ENCODE measurements at regions not wholly inside any gene's neighbourhood (a gene's known extent, or its start where the extent isn't known, plus 50 kb on each side); places are given as distances from the start of the nearest gene placed in this dataset.

DNA sequence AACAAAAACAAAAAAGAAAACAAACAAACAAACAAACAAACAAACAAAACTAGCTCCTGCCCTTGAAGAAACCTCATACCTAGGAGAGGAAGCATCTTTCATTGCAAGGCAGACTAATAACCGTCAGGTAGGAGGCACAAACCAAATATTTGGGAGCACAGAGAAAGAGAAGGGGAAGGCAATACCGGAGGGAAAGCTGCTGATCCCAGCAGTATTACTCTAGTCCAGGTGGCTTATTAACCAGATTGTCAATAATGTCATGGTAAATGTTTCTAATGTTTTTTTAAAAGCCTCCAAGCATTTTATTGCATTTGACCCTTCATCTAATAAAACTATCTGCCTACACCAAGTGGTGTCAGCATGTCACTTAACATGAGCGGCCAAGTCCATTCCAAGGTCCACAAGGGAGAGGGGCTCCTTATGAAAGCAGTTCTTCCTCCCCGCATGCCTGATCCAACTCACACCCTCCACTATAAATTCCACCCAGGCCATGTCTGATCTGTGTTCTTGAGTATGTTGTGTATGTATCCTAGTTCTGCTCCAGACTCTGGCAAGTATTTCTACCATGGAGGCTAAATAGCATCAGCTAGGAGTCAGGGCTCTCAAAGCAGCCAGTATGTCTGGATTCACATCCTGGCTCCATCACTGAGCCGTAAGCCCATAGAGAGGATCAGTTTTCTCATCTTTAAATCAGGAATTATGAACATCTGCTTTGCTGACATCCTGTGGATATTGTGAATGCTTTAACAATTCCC, 208.1 kb upstream of the TENM4 start:
- TF ChIP-seq, protein P1, sequence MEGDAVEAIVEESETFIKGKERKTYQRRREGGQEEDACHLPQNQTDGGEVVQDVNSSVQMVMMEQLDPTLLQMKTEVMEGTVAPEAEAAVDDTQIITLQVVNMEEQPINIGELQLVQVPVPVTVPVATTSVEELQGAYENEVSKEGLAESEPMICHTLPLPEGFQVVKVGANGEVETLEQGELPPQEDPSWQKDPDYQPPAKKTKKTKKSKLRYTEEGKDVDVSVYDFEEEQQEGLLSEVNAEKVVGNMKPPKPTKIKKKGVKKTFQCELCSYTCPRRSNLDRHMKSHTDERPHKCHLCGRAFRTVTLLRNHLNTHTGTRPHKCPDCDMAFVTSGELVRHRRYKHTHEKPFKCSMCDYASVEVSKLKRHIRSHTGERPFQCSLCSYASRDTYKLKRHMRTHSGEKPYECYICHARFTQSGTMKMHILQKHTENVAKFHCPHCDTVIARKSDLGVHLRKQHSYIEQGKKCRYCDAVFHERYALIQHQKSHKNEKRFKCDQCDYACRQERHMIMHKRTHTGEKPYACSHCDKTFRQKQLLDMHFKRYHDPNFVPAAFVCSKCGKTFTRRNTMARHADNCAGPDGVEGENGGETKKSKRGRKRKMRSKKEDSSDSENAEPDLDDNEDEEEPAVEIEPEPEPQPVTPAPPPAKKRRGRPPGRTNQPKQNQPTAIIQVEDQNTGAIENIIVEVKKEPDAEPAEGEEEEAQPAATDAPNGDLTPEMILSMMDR (conservative IDR thresholded peaks at IDR 0.05 in 1 of 2, IDR thresholded peaks at IDR 0.05 in 1 of 2; ENCODE audit: extremely low read depth in 1 of 2, insufficient read depth in 1 of 2, low read depth in 1 of 2, low read length in 2 of 2): no peak
- no peak for TF ChIP-seq EZH2 (IDR thresholded peaks at IDR 0.05; ENCODE audit: borderline replicate concordance, low read length)

Measured in mammary epithelial cell (primary cell).